Neural cell (in vitro differentiated cells): ENCODE measurements at regions not wholly inside any gene's neighbourhood (a gene's known extent, or its start where the extent isn't known, plus 50 kb on each side); places are given as distances from the start of the nearest gene placed in this dataset.

Experiments used
- H2AFZ ChIP-seq: fragments of 200-600, 300-800 bp; sonication (generic), shearing (Covaris generic); 2 replicates; pipeline ENCODE4 v1.6.0; 2014; ENCODE audit warnings: low read depth, mild to moderate bottlenecking, antibody characterized with exemption, low read length, moderate library complexity
- H3F3A ChIP-seq: fragments of 200-600 bp; shearing (Covaris generic); 2 replicates; pipeline ENCODE4 v1.6.1; 2016; ENCODE audit warnings: mild to moderate bottlenecking, moderate library complexity, mixed read lengths, antibody characterized with exemption, low read length; ENCODE audit not compliant: insufficient read depth, poor library complexity, severe bottlenecking
- H3K27ac ChIP-seq: fragments of 200-600, 300-800 bp; sonication (generic), shearing (Covaris generic); 2 replicates; pipeline ENCODE4 v1.5.1; 2014; ENCODE audit warnings: mild to moderate bottlenecking, low read length, moderate library complexity
- H3K27me3 ChIP-seq: fragments of 300-800, 200-600 bp; sonication (generic), shearing (Covaris generic); 2 replicates; pipeline ENCODE4 v1.6.0; 2014; ENCODE audit warnings: mild to moderate bottlenecking, low read depth, low read length, moderate library complexity; ENCODE audit not compliant: insufficient read depth
- H3K36me3 ChIP-seq: fragments of 300-800, 200-600 bp; sonication (generic), shearing (Covaris generic); 2 replicates; pipeline ENCODE4 v1.5.1; 2014; ENCODE audit warnings: mild to moderate bottlenecking, antibody characterized with exemption, low read length, moderate library complexity; ENCODE audit not compliant: insufficient read depth
- H3K4me2 ChIP-seq: fragments of 300-800, 200-600 bp; sonication (generic), shearing (Covaris generic); 2 replicates; pipeline ENCODE4 v1.6.0; 2014; ENCODE audit warnings: mild to moderate bottlenecking, low read length
- H3K4me3 ChIP-seq: fragments of 300-800, 200-600 bp; sonication (generic), shearing (Covaris generic); 2 replicates; pipeline ENCODE4 v1.5.1; 2014; ENCODE audit warnings: mild to moderate bottlenecking, low read length, moderate library complexity
- H3K79me2 ChIP-seq: fragments of 200-600 bp; shearing (Covaris generic); replicated peaks from 2 replicates; pipeline ENCODE4 v1.6.0; 2014; ENCODE audit warnings: mild to moderate bottlenecking, low read length, moderate library complexity; ENCODE audit not compliant: insufficient read depth
- H3K9ac ChIP-seq: fragments of 300-800, 200-600 bp; sonication (generic), shearing (Covaris generic); 2 replicates; pipeline ENCODE4 v1.6.1; 2016; ENCODE audit warnings: mild to moderate bottlenecking, low read length, mixed read lengths
- H3K9me2 ChIP-seq: fragments of 200-600 bp; shearing (Covaris generic); 2 replicates; pipeline ENCODE4 v1.6.1; 2016; ENCODE audit warnings: mild to moderate bottlenecking, low read length, mixed read lengths; ENCODE audit not compliant: insufficient read depth
- H3K9me3 ChIP-seq: fragments of 200-600, 300-800 bp; sonication (generic), shearing (Covaris generic); 2 replicates; pipeline ENCODE4 v1.6.1; 2016; ENCODE audit warnings: mild to moderate bottlenecking, mixed run types, low read length, moderate library complexity, mixed read lengths
- H4K20me1 ChIP-seq: fragments of 200-600 bp; shearing (Covaris generic); 2 replicates; pipeline ENCODE4 v1.6.1; 2016; ENCODE audit warnings: mild to moderate bottlenecking, mixed run types; ENCODE audit not compliant: insufficient read depth
- EP300 ChIP-seq: fragments of 450-650 bp; conservative IDR thresholded peaks from 2 replicates; pipeline ENCODE4 v1.6.1; 2014; ENCODE audit warnings: antibody characterized with exemption, mild to moderate bottlenecking, moderate library complexity; ENCODE audit not compliant: poor library complexity, severe bottlenecking
- EZH2 ChIP-seq: fragments of 200-600, 300-800 bp; shearing (Covaris generic), sonication (generic); IDR thresholded peaks from 2 replicates; pipeline ENCODE4 v1.6.1; 2014; ENCODE audit warnings: antibody characterized with exemption, low read length, borderline replicate concordance, mild to moderate bottlenecking; ENCODE audit not compliant: insufficient read depth, poor library complexity, severe bottlenecking
- MXI1 ChIP-seq: fragments of 450-650 bp; conservative IDR thresholded peaks from 2 replicates; pipeline ENCODE4 v1.6.1; 2014; ENCODE audit warnings: antibody characterized with exemption, mild to moderate bottlenecking; ENCODE audit not compliant: poor library complexity, severe bottlenecking
- POLR2AphosphoS5 ChIP-seq: IDR thresholded peaks from 2 replicates; pipeline ENCODE4 v1.6.1; 2012
- RAD21 ChIP-seq: fragments of 450-650 bp; conservative IDR thresholded peaks from 2 replicates; pipeline ENCODE4 v1.6.1; 2014; ENCODE audit warnings: antibody characterized with exemption, mild to moderate bottlenecking, moderate library complexity
- SMC3 ChIP-seq: fragments of 450-650 bp; conservative IDR thresholded peaks from 2 replicates; pipeline ENCODE4 v1.6.1; 2014; ENCODE audit warnings: antibody characterized with exemption, mild to moderate bottlenecking, moderate library complexity; ENCODE audit not compliant: poor library complexity
- TAF1 ChIP-seq: IDR thresholded peaks from 2 replicates; pipeline ENCODE4 v1.6.1; 2012; ENCODE audit warnings: low read depth
- TF ChIP-seq, protein P1 (sequence below): IDR thresholded peaks from 2 replicates; pipeline ENCODE4 v1.6.1; 2012; ENCODE audit warnings: borderline replicate concordance
- TF ChIP-seq, protein P2 (sequence below): fragments of 450-650 bp; IDR thresholded peaks from 2 replicates; pipeline ENCODE4 v1.5.1; 2014; ENCODE audit warnings: antibody characterized with exemption, mild to moderate bottlenecking, moderate library complexity; ENCODE audit not compliant: poor library complexity, severe bottlenecking

DNA sequence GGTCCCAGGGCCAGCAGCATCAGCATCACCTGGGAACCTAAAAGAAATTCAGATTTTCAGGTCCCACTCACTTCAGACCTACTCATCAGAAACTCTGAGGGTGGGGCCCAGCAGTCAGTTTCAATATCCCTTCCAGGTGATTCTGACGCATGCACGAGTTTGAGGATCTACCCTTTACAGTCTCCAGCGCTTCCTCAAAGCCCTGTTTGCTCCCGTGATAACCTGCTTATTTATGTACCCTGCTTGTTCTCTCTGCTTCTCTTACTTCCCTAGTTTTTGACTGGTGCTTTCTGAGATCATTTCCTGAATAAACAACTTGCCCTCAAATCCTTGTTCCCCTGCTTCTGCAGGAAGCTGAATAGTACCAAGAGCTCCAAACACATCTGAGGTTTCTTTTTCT lies 245.3 kb downstream of the ZNF621 start:
- Histone ChIP-seq H3K27ac (no peak overlapping the region), H4K20me1 (no peaks in the 10 kb centered on the region), H3K9me2 (no peaks in the 10 kb centered on the region), H3K9me3 (no peaks in the 10 kb centered on the region), H3K36me3 (no peaks in the 10 kb centered on the region), H3K4me2 (no peak overlapping the region), H3K79me2 (no peaks in the 10 kb centered on the region), H3K27me3 (no peaks in the 10 kb centered on the region), H3F3A (no peaks in the 10 kb centered on the region), H3K4me3 (no peak overlapping the region), H2AFZ (no peak overlapping the region), H3K9ac (no peak overlapping the region)
- TF ChIP-seq EP300, result no peak
- TF ChIP-seq TAF1, result no peak
- no peak for TF ChIP-seq EZH2
- no peak for TF ChIP-seq POLR2AphosphoS5
- no peak for TF ChIP-seq MXI1
- no peak for TF ChIP-seq SMC3
- TF ChIP-seq, protein P1, sequence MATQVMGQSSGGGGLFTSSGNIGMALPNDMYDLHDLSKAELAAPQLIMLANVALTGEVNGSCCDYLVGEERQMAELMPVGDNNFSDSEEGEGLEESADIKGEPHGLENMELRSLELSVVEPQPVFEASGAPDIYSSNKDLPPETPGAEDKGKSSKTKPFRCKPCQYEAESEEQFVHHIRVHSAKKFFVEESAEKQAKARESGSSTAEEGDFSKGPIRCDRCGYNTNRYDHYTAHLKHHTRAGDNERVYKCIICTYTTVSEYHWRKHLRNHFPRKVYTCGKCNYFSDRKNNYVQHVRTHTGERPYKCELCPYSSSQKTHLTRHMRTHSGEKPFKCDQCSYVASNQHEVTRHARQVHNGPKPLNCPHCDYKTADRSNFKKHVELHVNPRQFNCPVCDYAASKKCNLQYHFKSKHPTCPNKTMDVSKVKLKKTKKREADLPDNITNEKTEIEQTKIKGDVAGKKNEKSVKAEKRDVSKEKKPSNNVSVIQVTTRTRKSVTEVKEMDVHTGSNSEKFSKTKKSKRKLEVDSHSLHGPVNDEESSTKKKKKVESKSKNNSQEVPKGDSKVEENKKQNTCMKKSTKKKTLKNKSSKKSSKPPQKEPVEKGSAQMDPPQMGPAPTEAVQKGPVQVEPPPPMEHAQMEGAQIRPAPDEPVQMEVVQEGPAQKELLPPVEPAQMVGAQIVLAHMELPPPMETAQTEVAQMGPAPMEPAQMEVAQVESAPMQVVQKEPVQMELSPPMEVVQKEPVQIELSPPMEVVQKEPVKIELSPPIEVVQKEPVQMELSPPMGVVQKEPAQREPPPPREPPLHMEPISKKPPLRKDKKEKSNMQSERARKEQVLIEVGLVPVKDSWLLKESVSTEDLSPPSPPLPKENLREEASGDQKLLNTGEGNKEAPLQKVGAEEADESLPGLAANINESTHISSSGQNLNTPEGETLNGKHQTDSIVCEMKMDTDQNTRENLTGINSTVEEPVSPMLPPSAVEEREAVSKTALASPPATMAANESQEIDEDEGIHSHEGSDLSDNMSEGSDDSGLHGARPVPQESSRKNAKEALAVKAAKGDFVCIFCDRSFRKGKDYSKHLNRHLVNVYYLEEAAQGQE, result no peak
- TF ChIP-seq, protein P2, sequence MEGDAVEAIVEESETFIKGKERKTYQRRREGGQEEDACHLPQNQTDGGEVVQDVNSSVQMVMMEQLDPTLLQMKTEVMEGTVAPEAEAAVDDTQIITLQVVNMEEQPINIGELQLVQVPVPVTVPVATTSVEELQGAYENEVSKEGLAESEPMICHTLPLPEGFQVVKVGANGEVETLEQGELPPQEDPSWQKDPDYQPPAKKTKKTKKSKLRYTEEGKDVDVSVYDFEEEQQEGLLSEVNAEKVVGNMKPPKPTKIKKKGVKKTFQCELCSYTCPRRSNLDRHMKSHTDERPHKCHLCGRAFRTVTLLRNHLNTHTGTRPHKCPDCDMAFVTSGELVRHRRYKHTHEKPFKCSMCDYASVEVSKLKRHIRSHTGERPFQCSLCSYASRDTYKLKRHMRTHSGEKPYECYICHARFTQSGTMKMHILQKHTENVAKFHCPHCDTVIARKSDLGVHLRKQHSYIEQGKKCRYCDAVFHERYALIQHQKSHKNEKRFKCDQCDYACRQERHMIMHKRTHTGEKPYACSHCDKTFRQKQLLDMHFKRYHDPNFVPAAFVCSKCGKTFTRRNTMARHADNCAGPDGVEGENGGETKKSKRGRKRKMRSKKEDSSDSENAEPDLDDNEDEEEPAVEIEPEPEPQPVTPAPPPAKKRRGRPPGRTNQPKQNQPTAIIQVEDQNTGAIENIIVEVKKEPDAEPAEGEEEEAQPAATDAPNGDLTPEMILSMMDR, result no peak
- TF ChIP-seq RAD21, result no peak

DNA sequence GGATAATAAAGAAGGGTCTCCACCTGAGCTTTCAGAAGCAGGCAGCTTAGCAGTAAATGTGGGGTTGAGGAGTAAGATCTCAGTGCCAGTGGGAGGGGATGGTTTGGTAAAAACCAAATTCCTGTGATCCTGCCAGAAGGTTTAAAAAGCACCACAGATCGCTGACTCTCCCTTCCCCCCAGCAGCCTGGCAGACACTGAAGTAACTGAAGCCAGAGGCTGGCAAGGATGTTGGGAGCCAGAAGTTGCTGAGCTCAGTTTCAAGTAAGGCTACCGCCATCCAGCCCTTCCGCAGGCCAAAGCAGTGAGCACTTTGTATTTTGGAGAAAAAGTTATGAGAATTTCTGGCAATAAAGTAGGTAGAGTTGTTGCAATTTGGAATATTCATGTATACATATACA lies 246.4 kb downstream of the ZNF621 start:
- no peak overlapping the region for H3K4me2 ChIP-seq
- no peak overlapping the region for H2AFZ ChIP-seq
- no peaks in the 10 kb centered on the region for H3K9me3 ChIP-seq

More for the DNA sequence above, 246.4 kb downstream of the ZNF621 start:
- Histone ChIP-seq H3K27ac (no peak overlapping the region), H4K20me1 (no peaks in the 10 kb centered on the region), H3K79me2 (no peaks in the 10 kb centered on the region), H3K9ac (no peak overlapping the region), H3K36me3 (no peaks in the 10 kb centered on the region), H3F3A (no peaks in the 10 kb centered on the region), H3K9me2 (no peaks in the 10 kb centered on the region), H3K27me3 (no peaks in the 10 kb centered on the region), H3K4me3 (no peak overlapping the region)
- TF ChIP-seq EP300 (no peak), SMC3 (no peak), RAD21 (no peak), MXI1 (no peak), POLR2AphosphoS5 (no peak), EZH2 (no peak)
- TF ChIP-seq, protein P1, result no peak
